GM12873 (cell line): ENCODE measurements at regions not wholly inside any gene's neighbourhood (a gene's known extent, or its start where the extent isn't known, plus 50 kb on each side); places are given as distances from the start of the nearest gene placed in this dataset.

Experiments
- CTCF ChIP-seq: IDR thresholded peaks from 2 replicates; pipeline ENCODE4 v1.5.1; 2012; ENCODE audit warnings: low read depth, mild to moderate bottlenecking, moderate library complexity, low read length, control low read depth; ENCODE audit not compliant: insufficient read depth; ENCODE audit errors: missing control alignments

GRCh38 chr3:150023239-150023636 is 52.5 kb upstream of the PFN2 start:
- no peak for TF ChIP-seq CTCF

- TF ChIP-seq CTCF = no peak
These were observed 51.9 kb upstream of the PFN2 start for GRCh38 chr3:150022381-150023238.

GRCh38 chr3:150020527-150020926 is 49.8 kb upstream of the PFN2 start:
- TF ChIP-seq CTCF = no peak
